ENCODE measurements at regions not wholly inside any gene's neighbourhood (a gene's known extent, or its start where the extent isn't known, plus 50 kb on each side); places are given as distances from the start of the nearest gene placed in this dataset.

- Histone ChIP-seq H4K5ac (ENCODE audit: low read depth, low read length) (no peak overlapping the region), H3K4me1 (ENCODE audit: control insufficient read depth, insufficient read depth, low read length) (no peaks in the 10 kb centered on the region), H3K79me1 (ENCODE audit: low read depth in 1 of 2, low read length in 2 of 2) (no peaks in the 10 kb centered on the region), H3K56ac (ENCODE audit: extremely low read depth, insufficient read depth, low read length) (no peak overlapping the region), H3K9me1 (ENCODE audit: insufficient read depth, low read length) (no peaks in the 10 kb centered on the region), H3K18ac (ENCODE audit: low read depth, low read length) (no peak overlapping the region), H3K9me3 (ENCODE audit: control insufficient read depth, insufficient read depth, low read length) (no peaks in the 10 kb centered on the region), H3K9ac (ENCODE audit: low read depth, low read length) (no peak overlapping the region), H2BK15ac (ENCODE audit: low read depth, low read length) (no peak overlapping the region), H3K4me2 (ENCODE audit: low read depth, low read length) (no peak overlapping the region), H3K14ac (replicated peaks; ENCODE audit: low read depth, low read length) (no peak overlapping the region), H2AK5ac (ENCODE audit: low read depth, low read length) (no peak overlapping the region), H2BK5ac (ENCODE audit: low read depth, low read length, poor library complexity, severe bottlenecking) (no peak overlapping the region), H4K91ac (ENCODE audit: insufficient read depth, low read depth, low read length) (no peak overlapping the region), H2AFZ (replicated peaks; ENCODE audit: low read length, poor library complexity) (no peak overlapping the region), H2BK20ac (ENCODE audit: low read depth, low read length) (no peak overlapping the region), H3K27ac (ENCODE audit: insufficient read depth, low read length) (no peak overlapping the region), H4K8ac (ENCODE audit: low read depth in 2 of 2, low read length in 2 of 2) (no peak overlapping the region), H3K4ac (ENCODE audit: low read depth, low read length) (no peak overlapping the region), H4K20me1 (ENCODE audit: insufficient read depth, low read length) (no peaks in the 10 kb centered on the region), H2AK9ac (replicated peaks; ENCODE audit: low read depth, low read length, poor library complexity) (no peak overlapping the region), H3K36me3 (ENCODE audit: control insufficient read depth, insufficient read depth, low read length) (no peaks in the 10 kb centered on the region), H3K23ac (ENCODE audit: low read depth, low read length) (no peak overlapping the region), H2BK120ac (ENCODE audit: low read depth, low read length) (no peak overlapping the region), H3K27me3 (ENCODE audit: control insufficient read depth, insufficient read depth, low read length) (no peaks in the 10 kb centered on the region), H3K4me3 (ENCODE audit: insufficient read depth, low read depth, low read length) (no peak overlapping the region)
- in situ Hi-C loops (cut with MboI; ENCODE audit: low sequenced_read_pairs): no loop called here
- ChIA-PET CTCF (no interaction called here), POLR2A (ENCODE audit: unreplicated experiment) (no interaction called here)
- no TSS peak for BruUV-seq (replicated peaks)
- dilution Hi-C loops (cut with HindIII; ENCODE audit: low sequenced_read_pairs, unreplicated experiment): no loop called here
- TF ChIP-seq RAD21 (IDR thresholded peaks at IDR 0.05; ENCODE audit: low read length): no peak
- TF ChIP-seq RCOR1 (IDR thresholded peaks at IDR 0.05; ENCODE audit: insufficient replicate concordance, low read length): no peak
- TF ChIP-seq SMC3 (IDR thresholded peaks at IDR 0.05; ENCODE audit: low read depth, low read length): no peak
- no peak for TF ChIP-seq FOS (IDR thresholded peaks at IDR 0.05; ENCODE audit: low read depth, low read length)
- TF ChIP-seq USF2 (IDR thresholded peaks at IDR 0.05; ENCODE audit: low read depth, low read length): no peak
- no peak for TF ChIP-seq MXI1 (IDR thresholded peaks at IDR 0.05; ENCODE audit: borderline replicate concordance, low read depth, low read length)
- no peak for TF ChIP-seq MAZ (IDR thresholded peaks at IDR 0.05; ENCODE audit: borderline replicate concordance, low read depth, low read length)
- no peak for TF ChIP-seq NFE2L2 (IDR thresholded peaks at IDR 0.05; ENCODE audit: low read depth, low read length)
- no peak for TF ChIP-seq RFX5 (IDR thresholded peaks at IDR 0.05; ENCODE audit: low read depth, low read length)
- no peak for TF ChIP-seq BHLHE40 (IDR thresholded peaks at IDR 0.05; ENCODE audit: low read depth, low read length)
- no peak for TF ChIP-seq CTCF (conservative IDR thresholded peaks at IDR 0.05; ENCODE audit: low read depth, low read length)
- TF ChIP-seq, protein P1, sequence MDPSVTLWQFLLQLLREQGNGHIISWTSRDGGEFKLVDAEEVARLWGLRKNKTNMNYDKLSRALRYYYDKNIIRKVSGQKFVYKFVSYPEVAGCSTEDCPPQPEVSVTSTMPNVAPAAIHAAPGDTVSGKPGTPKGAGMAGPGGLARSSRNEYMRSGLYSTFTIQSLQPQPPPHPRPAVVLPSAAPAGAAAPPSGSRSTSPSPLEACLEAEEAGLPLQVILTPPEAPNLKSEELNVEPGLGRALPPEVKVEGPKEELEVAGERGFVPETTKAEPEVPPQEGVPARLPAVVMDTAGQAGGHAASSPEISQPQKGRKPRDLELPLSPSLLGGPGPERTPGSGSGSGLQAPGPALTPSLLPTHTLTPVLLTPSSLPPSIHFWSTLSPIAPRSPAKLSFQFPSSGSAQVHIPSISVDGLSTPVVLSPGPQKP (IDR thresholded peaks at IDR 0.05; ENCODE audit: borderline replicate concordance, low read depth, low read length): no peak
- TF ChIP-seq CEBPB (IDR thresholded peaks at IDR 0.05; ENCODE audit: low read depth, low read length): no peak
- no peak for TF ChIP-seq MAFK (IDR thresholded peaks at IDR 0.05; ENCODE audit: low read depth, low read length)
- TF ChIP-seq CHD1 (IDR thresholded peaks at IDR 0.05; ENCODE audit: low read depth, low read length): no peak
- DNase-seq (no peak), ATAC-seq (ENCODE audit: low read depth) (no peak)
- WGBS, 2 experiments (ENCODE audit: extremely low coverage in 2 of 2, insufficient read length in 1 of 2): 40% methylated on average over 1 of the region's 3 CpGs; no CpG with 5 or more reads in 1 of the 2 experiments
- intact Hi-C loops (cut with micrococcal nuclease): no loop called here
These were observed 52.8 kb upstream of the CCSER1 start for GRCh38 chr4:90074322-90074886.
